ENCODE measurements at regions not wholly inside any gene's neighbourhood (a gene's known extent, or its start where the extent isn't known, plus 50 kb on each side); places are given as distances from the start of the nearest gene placed in this dataset.

- no peak overlapping the region for H3K4me3 ChIP-seq
- H3K9me3 ChIP-seq: no peaks in the 10 kb centered on the region
- no peaks in the 10 kb centered on the region for H3K4me1 ChIP-seq
- no peaks in the 10 kb centered on the region for H3K27me3 ChIP-seq
- TF ChIP-seq CTCF (IDR thresholded peaks at IDR 0.05): no peak
- TF ChIP-seq POLR2A (IDR thresholded peaks at IDR 0.05): no peak
- H3K27ac ChIP-seq: no peak overlapping the region
- intact Hi-C loops (cut with DNase I): no loop called here
- H3K36me3 ChIP-seq: no peaks in the 10 kb centered on the region
- no peak for DNase-seq (ENCODE audit: extremely low spot score in 2 of 2)
Observed at GRCh38 chr14:62027958-62028357, 265.7 kb downstream of the SNAPC1 start.

- Histone ChIP-seq H3K27me3 (no peaks in the 10 kb centered on the region), H3K4me3 (no peak overlapping the region), H3K36me3 (no peaks in the 10 kb centered on the region), H3K27ac (no peak overlapping the region), H3K4me1 (no peaks in the 10 kb centered on the region), H3K9me3 (no peaks in the 10 kb centered on the region)
- TF ChIP-seq POLR2AphosphoS5 (IDR thresholded peaks at IDR 0.05; ENCODE audit: insufficient read depth in 1 of 2, low read depth in 1 of 2) (no peak), CTCF (IDR thresholded peaks at IDR 0.05) (no peak), POLR2A (IDR thresholded peaks at IDR 0.05) (no peak)
- no peak for DNase-seq (ENCODE audit: extremely low spot score in 2 of 2)
- intact Hi-C loops (cut with DNase I): no loop called here
Observed at GRCh38 chr14:62029569-62029924, 267.3 kb downstream of the SNAPC1 start.

- Histone ChIP-seq H3K4me1 (no peaks in the 10 kb centered on the region), H3K4me3 (no peak overlapping the region), H3K36me3 (no peaks in the 10 kb centered on the region), H3K27ac (no peak overlapping the region), H3K9me3 (no peaks in the 10 kb centered on the region), H3K27me3 (no peaks in the 10 kb centered on the region)
- TF ChIP-seq POLR2AphosphoS5 (IDR thresholded peaks at IDR 0.05; ENCODE audit: insufficient read depth in 1 of 2, low read depth in 1 of 2): no peak
- no peak for TF ChIP-seq POLR2A (IDR thresholded peaks at IDR 0.05)
- no peak for TF ChIP-seq CTCF (IDR thresholded peaks at IDR 0.05)
- DNase-seq (ENCODE audit: extremely low spot score in 2 of 2): no peak
- intact Hi-C loops (cut with DNase I): loop anchor here (5.0 kb wide), 1 partner anchor 772 kb away; no protein-coding TSS in a partner anchor
Observed at GRCh38 chr14:62030387-62030786, 268.2 kb downstream of the SNAPC1 start.

GRCh38 chr14:62031504-62031903, 269.3 kb downstream of the SNAPC1 start:
- Histone ChIP-seq H3K27me3 (no peaks in the 10 kb centered on the region), H3K4me1 (no peaks in the 10 kb centered on the region), H3K4me3 (no peak overlapping the region), H3K9me3 (no peaks in the 10 kb centered on the region), H3K27ac (no peak overlapping the region), H3K36me3 (no peaks in the 10 kb centered on the region)
- DNase-seq (ENCODE audit: extremely low spot score in 2 of 2): no peak
- TF ChIP-seq POLR2A (IDR thresholded peaks at IDR 0.05) (no peak), CTCF (IDR thresholded peaks at IDR 0.05) (no peak), POLR2AphosphoS5 (IDR thresholded peaks at IDR 0.05; ENCODE audit: insufficient read depth in 1 of 2, low read depth in 1 of 2) (no peak)
- intact Hi-C loops (cut with DNase I): loop anchor here (5.0 kb wide), 1 partner anchor 771 kb away; no protein-coding TSS in a partner anchor

GRCh38 chr14:62053188-62053587, 291.0 kb downstream of the SNAPC1 start:
- H3K4me3 ChIP-seq: no peak overlapping the region

More at GRCh38 chr14:62053188-62053587, 291.0 kb downstream of the SNAPC1 start:
- no peaks in the 10 kb centered on the region for H3K4me1 ChIP-seq
- no peak for TF ChIP-seq POLR2A (IDR thresholded peaks at IDR 0.05)
- no peak for TF ChIP-seq CTCF (IDR thresholded peaks at IDR 0.05)
- TF ChIP-seq POLR2AphosphoS5 (IDR thresholded peaks at IDR 0.05; ENCODE audit: insufficient read depth in 1 of 2, low read depth in 1 of 2): no peak
- DNase-seq (ENCODE audit: extremely low spot score in 2 of 2): no peak
- no peak overlapping the region for H3K27ac ChIP-seq
- intact Hi-C loops (cut with DNase I): no loop called here
- H3K9me3 ChIP-seq: no peaks in the 10 kb centered on the region
- H3K27me3 ChIP-seq: no peaks in the 10 kb centered on the region
- no peaks in the 10 kb centered on the region for H3K36me3 ChIP-seq

Measured in vagina (tissue), 2 donors.